ENCODE measurements at regions not wholly inside any gene's neighbourhood (a gene's known extent, or its start where the extent isn't known, plus 50 kb on each side); places are given as distances from the start of the nearest gene placed in this dataset.

- Histone ChIP-seq H3K27me3 (replicated peaks; ENCODE audit: insufficient read depth) (no peaks in the 10 kb centered on the region), H3K27ac (no peak overlapping the region), H3K4me3 (no peak overlapping the region), H3K9me3 (no peaks in the 10 kb centered on the region), H3K4me1 (replicated peaks) (no peaks in the 10 kb centered on the region), H3K36me3 (no peaks in the 10 kb centered on the region)
- intact Hi-C loops (cut with DNase I): no loop called here
- whole genome bisulfite sequencing: 93% methylated on average over 41 of the region's 41 CpGs
- no peak for DNase-seq (ENCODE audit: low spot score)
- TF ChIP-seq POLR2A (IDR thresholded peaks at IDR 0.05) (no peak), POLR2AphosphoS5 (IDR thresholded peaks at IDR 0.05) (no peak), CTCF (IDR thresholded peaks at IDR 0.05) (no peak)
These were observed 50.1 kb upstream of the INPP5A start for GRCh38 chr10:132487241-132488135.

Data from prostate gland (tissue), 2 donors.